ENCODE measurements at regions not wholly inside any gene's neighbourhood (a gene's known extent, or its start where the extent isn't known, plus 50 kb on each side); places are given as distances from the start of the nearest gene placed in this dataset.

GRCh38 chrX:20378233-20378920, 111.7 kb upstream of the RPS6KA3 start:
- TF ChIP-seq, protein P1, sequence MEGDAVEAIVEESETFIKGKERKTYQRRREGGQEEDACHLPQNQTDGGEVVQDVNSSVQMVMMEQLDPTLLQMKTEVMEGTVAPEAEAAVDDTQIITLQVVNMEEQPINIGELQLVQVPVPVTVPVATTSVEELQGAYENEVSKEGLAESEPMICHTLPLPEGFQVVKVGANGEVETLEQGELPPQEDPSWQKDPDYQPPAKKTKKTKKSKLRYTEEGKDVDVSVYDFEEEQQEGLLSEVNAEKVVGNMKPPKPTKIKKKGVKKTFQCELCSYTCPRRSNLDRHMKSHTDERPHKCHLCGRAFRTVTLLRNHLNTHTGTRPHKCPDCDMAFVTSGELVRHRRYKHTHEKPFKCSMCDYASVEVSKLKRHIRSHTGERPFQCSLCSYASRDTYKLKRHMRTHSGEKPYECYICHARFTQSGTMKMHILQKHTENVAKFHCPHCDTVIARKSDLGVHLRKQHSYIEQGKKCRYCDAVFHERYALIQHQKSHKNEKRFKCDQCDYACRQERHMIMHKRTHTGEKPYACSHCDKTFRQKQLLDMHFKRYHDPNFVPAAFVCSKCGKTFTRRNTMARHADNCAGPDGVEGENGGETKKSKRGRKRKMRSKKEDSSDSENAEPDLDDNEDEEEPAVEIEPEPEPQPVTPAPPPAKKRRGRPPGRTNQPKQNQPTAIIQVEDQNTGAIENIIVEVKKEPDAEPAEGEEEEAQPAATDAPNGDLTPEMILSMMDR (IDR thresholded peaks at IDR 0.05) = no peak
- TF ChIP-seq POLR2A (IDR thresholded peaks at IDR 0.05) = no peak
- no peak for TF ChIP-seq EP300 (IDR thresholded peaks at IDR 0.05)

All from sigmoid colon (tissue), 4 donors.